OCI-LY7 (cell line): ENCODE measurements at regions not wholly inside any gene's neighbourhood (a gene's known extent, or its start where the extent isn't known, plus 50 kb on each side); places are given as distances from the start of the nearest gene placed in this dataset.

ENCODE experiments used
- EZH2phosphoT487 ChIP-seq: fragments of 200-600 bp; sonication (generic); IDR thresholded peaks from 2 replicates; pipeline ENCODE4 v1.6.1; 2018; ENCODE audit warnings: low read depth, borderline replicate concordance, mild to moderate bottlenecking, mixed run types, antibody characterized with exemption, low read length, moderate library complexity, mixed read lengths
- TF ChIP-seq, protein P1 (sequence below): fragments of 200-600 bp; sonication (generic); conservative IDR thresholded peaks from 2 replicates; pipeline ENCODE4 v1.5.1; 2014; ENCODE audit warnings: mild to moderate bottlenecking, antibody characterized with exemption, low read length, moderate library complexity, mixed read lengths

DNA sequence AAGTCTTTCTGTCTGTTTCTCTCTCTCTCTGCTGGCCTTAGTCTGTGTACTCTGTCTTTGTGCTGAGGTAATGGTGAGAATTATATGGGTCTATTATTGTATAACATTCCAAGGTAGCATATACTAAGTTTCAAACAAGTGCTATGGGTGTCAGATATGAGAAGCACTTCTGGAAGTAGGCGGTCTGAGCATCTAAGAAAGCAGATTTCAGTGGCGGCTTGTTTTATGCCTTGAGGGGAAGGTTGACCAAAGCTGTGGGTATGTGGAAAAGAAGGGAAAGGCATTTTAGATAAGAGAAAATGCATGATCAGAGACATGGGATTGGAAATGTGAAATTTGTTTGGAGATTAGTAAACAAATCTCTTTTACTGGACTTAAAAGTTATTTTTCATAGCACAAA, 348.5 kb downstream of the RFC3 start:
- TF ChIP-seq, protein P1, sequence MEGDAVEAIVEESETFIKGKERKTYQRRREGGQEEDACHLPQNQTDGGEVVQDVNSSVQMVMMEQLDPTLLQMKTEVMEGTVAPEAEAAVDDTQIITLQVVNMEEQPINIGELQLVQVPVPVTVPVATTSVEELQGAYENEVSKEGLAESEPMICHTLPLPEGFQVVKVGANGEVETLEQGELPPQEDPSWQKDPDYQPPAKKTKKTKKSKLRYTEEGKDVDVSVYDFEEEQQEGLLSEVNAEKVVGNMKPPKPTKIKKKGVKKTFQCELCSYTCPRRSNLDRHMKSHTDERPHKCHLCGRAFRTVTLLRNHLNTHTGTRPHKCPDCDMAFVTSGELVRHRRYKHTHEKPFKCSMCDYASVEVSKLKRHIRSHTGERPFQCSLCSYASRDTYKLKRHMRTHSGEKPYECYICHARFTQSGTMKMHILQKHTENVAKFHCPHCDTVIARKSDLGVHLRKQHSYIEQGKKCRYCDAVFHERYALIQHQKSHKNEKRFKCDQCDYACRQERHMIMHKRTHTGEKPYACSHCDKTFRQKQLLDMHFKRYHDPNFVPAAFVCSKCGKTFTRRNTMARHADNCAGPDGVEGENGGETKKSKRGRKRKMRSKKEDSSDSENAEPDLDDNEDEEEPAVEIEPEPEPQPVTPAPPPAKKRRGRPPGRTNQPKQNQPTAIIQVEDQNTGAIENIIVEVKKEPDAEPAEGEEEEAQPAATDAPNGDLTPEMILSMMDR: no peak
- TF ChIP-seq EZH2phosphoT487: no peak
